ENCODE measurements at regions not wholly inside any gene's neighbourhood (a gene's known extent, or its start where the extent isn't known, plus 50 kb on each side); places are given as distances from the start of the nearest gene placed in this dataset.

DNA sequence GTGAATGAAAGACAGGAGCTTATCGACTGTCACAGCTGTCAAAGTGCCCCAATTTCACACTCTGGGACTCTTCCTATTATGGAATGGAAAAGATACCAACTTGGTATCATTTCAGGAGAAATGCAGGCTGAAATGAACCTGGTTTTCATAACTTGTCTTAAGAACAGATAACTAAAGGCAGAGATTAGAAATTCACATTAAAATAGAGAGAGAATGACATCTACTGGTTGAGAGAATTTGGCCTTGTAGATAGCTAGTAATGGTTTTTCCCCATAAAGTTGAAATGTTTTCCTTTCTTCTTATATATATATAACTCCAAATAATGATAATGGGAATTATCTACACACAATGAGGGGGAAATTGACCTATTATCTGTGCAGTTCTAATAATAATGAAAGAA lies 600.2 kb upstream of the CCNG1 start:
- TF ChIP-seq, protein P1, sequence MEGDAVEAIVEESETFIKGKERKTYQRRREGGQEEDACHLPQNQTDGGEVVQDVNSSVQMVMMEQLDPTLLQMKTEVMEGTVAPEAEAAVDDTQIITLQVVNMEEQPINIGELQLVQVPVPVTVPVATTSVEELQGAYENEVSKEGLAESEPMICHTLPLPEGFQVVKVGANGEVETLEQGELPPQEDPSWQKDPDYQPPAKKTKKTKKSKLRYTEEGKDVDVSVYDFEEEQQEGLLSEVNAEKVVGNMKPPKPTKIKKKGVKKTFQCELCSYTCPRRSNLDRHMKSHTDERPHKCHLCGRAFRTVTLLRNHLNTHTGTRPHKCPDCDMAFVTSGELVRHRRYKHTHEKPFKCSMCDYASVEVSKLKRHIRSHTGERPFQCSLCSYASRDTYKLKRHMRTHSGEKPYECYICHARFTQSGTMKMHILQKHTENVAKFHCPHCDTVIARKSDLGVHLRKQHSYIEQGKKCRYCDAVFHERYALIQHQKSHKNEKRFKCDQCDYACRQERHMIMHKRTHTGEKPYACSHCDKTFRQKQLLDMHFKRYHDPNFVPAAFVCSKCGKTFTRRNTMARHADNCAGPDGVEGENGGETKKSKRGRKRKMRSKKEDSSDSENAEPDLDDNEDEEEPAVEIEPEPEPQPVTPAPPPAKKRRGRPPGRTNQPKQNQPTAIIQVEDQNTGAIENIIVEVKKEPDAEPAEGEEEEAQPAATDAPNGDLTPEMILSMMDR (conservative IDR thresholded peaks at IDR 0.05), result peak; percentile 5; the same call in 1 of the 2 replicates
- TF ChIP-seq ZFX (IDR thresholded peaks at IDR 0.05), result no peak

Measured in C4-2B (cell line).